AG08395 (cell line): ENCODE measurements at regions not wholly inside any gene's neighbourhood (a gene's known extent, or its start where the extent isn't known, plus 50 kb on each side); places are given as distances from the start of the nearest gene placed in this dataset.
A peak's percentile ranks its signal among the peaks of the same experiment; 100 is the strongest.

ENCODE experiments used
- DNase-seq: peaks from one replicate; pipeline ENCODE4 v3.0.0; 2012; ENCODE audit warnings: mixed read lengths, low spot score

DNA sequence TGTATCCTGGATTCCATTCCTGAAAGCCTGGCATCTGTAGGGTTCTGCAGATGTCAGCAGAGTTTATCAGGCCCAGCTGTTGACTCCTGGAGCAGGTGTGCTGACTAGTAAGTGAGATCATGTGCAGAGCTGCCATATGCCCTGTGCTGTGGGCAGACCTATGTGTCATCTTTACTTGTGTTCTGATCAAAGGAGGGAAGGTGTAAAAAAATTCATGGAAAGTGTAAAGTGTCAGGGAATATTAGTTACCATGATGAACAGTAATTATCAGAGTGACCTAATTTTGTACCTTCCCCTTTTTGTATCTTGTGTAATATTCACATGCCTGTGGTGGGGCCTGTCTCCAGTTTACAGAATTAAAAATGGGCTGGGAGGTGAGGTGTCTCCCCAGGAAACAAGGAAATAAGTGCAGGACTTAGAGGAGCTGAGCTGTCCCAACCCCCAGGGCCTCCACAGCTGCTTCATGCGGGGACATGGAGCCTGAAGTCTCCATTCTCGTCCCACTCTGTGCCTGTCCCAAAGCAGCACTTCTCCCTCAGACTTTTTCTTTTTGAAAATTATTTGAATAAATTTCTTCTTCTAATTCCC, 148.2 kb upstream of the GGTLC1 start:
- no peak for DNase-seq

DNA sequence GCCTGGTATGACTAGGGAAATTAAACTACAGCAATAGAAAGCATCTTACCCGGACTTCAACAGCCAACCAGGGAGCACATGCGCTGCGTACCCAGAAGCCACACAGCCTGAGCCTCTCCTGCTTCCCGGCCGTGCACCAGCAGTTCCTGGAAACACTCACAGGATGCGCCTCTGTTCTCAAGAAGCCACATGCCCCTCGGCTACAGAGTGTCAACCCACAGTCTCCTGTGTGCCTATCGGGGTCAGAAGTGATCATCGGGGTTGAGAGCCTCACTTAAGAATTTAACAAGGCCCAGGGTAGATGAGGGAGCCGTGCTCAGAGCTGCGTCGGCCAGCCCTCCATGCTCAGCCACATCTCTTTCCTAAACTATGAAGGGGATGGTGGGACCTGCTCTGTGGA, 147.2 kb upstream of the GGTLC1 start:
- no peak for DNase-seq

GRCh38 chr20:24134930-24135329, 146.4 kb upstream of the GGTLC1 start:
- no peak for DNase-seq

- no peak for DNase-seq
Measured at GRCh38 chr20:24134284-24134683, 145.7 kb upstream of the GGTLC1 start.

DNA sequence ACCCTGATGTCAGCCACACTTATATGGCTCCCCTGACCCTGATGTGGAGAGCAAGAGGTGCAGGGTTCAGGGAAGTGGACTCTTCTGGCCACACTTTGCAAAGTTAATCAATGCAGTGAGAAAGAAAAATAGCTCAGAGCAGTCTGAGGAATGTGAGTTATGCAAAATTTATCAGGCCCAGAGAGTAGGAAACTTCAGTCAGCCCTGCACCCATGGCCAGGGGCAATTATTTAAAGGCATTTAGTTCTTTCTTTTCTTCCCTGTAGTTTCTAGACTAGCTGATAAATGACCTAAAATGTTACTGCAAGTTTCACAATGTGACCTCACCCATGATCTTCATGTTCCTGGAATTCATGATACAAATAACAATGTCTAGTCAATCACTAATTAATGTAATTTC, 143.7 kb upstream of the GGTLC1 start:
- no peak for DNase-seq

DNA sequence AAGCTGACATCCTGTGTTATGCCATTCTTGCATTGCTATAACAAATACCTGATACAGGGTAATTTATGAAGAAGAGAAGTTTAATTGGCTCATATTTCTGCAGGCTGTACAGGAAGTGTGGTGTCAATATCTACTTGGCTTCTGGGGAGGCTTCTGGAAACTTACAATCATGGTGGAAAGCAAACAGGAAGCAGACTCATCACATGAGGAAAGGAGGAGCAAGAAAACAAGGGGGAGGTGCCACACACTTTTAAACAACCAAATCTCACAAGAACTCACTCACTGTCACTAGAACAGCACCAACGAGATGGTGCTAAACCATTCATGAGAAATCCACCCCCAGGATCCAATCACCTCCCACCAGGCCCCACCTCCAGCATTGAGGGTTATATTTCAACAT, 143.1 kb upstream of the GGTLC1 start:
- DNase-seq: no peak

DNA sequence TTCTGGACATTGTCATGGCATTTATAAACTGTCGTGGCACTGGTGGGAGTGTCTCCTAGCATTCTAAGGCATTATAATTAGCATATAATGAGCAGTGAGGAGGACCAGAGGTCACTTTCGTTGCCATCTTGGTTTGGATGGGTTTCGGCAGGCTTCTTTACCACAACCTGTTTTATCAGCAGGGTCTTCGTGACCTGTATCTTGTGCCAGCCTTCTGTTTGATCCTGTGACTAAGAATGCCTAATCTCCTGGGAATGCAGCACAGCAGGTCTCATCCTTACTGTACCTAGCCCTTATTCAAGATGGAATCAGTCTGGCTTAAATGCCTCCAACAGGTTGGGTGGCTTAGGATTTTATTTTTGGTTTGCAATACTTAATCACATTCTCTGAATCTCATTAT, 142.7 kb upstream of the GGTLC1 start:
- DNase-seq: no peak

- DNase-seq: no peak
Measured at GRCh38 chr20:24129641-24130040, 141.1 kb upstream of the GGTLC1 start.

- no peak for DNase-seq
Measured at GRCh38 chr20:24124951-24125650, 136.5 kb upstream of the GGTLC1 start.

DNA sequence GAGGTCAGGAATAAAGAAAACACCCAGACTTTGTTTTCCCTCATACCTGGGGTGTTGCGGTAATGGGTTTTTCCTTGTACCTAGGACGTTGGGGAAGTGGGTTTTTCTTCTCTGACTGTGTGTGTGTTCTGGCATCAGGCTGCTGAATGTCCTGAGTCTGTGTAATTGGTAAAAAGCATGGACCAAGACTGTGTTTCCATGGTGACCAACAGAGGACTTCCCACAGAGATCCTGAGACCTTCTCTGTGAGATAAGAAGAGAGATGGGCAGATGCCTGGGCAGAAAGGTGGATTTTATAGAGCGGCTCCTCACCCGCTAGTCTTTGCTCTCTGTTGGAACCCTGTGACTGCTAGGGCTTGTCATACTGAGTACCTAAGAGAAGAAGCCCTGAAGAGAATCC, 135.4 kb upstream of the GGTLC1 start:
- DNase-seq: no peak

- peak; percentile 19 for DNase-seq
Measured at GRCh38 chr20:24118441-24119175, 130.0 kb upstream of the GGTLC1 start.

GRCh38 chr20:24118034-24118433, 129.5 kb upstream of the GGTLC1 start:
- no peak for DNase-seq

DNA sequence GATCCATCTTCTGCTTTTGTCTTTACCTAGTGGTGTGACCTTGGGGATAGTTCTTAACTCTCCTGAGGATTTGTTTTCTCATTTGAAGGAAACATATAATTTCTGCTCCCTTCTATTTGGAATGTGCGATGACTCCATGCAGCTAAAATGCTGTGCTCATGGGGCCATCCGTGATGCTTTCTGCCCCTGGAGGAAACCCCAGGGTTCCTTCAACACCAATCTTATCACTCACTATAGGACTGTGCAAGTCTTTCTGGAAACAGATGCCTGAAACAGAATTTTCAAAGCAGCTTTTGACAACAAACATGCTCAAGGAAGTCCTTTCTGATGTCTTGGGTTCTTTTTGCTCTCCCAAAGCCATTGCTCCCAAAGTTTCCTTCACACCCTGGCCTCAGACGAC, 128.8 kb upstream of the GGTLC1 start:
- no peak for DNase-seq

DNA sequence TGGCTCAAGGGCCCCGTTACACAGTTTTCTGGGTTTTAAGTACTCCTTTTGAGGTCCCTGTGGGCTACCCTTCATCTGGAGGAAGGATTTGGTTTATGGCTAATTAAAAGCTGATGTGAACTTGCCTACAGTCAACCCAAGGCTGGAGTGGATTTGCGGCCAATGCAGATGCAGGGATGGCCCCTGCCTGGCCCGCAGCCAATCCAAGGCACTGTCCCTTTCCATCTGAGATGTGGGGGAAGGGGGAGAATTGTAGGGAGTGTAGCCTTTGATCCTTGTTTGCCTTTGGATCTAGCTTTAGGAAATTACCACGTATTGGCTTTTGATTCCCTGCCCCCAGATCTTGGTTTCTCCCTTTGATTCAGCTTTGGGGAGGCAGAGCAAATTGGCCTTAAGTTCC, 128.0 kb upstream of the GGTLC1 start:
- no peak for DNase-seq

GRCh38 chr20:24112360-24112759, 123.8 kb upstream of the GGTLC1 start:
- DNase-seq: no peak

GRCh38 chr20:24111858-24112257, 123.3 kb upstream of the GGTLC1 start:
- DNase-seq: no peak

GRCh38 chr20:24109537-24109936, 121.0 kb upstream of the GGTLC1 start:
- no peak for DNase-seq

- DNase-seq: peak; percentile 24
Measured at GRCh38 chr20:24109008-24109407, 120.4 kb upstream of the GGTLC1 start.

DNA sequence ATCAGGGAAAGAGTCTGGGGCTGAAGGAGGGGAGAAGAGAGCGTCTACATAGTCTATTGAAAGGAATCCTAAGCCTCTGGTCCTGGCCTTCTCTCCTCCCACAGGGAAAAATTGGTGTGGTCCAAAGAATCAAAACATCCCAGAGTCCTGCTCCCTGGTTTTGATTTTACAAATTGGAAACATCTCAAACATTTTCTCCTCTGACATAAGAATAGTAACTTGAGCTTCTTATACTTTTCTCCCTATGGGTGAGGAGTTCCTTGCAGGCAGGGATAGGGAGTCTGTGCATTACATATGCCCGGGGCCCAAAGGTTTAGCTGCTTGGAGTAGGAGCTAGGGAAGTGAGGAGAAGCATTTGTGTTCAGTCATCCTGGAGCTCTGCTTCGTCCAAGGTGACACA, 120.0 kb upstream of the GGTLC1 start:
- DNase-seq: no peak

GRCh38 chr20:24106801-24107445, 118.3 kb upstream of the GGTLC1 start:
- no peak for DNase-seq

GRCh38 chr20:24106150-24106800, 117.7 kb upstream of the GGTLC1 start:
- DNase-seq: no peak

DNA sequence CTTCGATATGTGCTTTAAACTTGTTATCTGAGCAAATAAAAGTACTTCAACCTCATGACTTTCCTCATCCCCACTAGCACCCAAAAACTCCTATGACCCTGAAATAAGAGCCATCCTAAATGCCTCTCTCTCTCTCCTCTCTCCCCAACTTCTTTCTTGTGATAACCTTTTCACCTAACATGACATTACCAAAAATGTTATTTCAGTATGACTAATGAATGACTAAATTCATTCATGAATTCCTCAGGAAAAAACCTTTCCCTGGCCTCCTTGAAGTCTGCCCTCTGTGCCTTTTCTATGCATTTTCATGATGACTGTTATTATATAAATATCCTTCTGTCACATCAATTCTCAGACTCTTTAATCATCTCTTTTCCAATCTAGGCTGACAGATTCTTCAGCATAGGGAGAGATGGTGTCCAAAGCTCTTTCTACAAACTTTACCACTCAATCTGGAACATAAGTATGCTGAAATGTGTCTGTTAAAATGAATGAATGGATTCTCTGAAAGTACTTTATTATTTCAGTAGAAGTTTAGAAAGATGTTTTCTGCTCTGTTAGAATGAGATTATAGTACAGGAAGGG, 114.3 kb upstream of the GGTLC1 start:
- DNase-seq: no peak
